AG04450 (cell line): ENCODE measurements at regions not wholly inside any gene's neighbourhood (a gene's known extent, or its start where the extent isn't known, plus 50 kb on each side); places are given as distances from the start of the nearest gene placed in this dataset.

ENCODE experiments used
- CTCF ChIA-PET: fragments of 300-600, 350-600 bp; formaldehyde crosslinking; extraction: SDS; loops from one replicate; lab custom pipeline; 2022; ENCODE audit warnings: antibody characterized with exemption, inconsistent platforms; lab: Charles Lee
- POLR2A ChIA-PET: fragments of 350-600 bp; formaldehyde crosslinking; extraction: SDS; loops from one replicate; lab custom pipeline; 2021; ENCODE audit warnings: antibody characterized with exemption, inconsistent platforms; lab: Yijun Ruan, JAX
- DNase-seq: peaks from one replicate; pipeline ENCODE4 v3.0.0-alpha.2; 2011; ENCODE audit warnings: low read depth, low spot score
- H3K27ac ChIP-seq: one replicate; pipeline ENCODE4 v1.5.1; 2012; ENCODE audit warnings: low read depth, low read length, control low read depth
- H3K27me3 ChIP-seq: one replicate; pipeline ENCODE4 v1.6.0; 2012; ENCODE audit warnings: low read length; ENCODE audit not compliant: control insufficient read depth, insufficient read depth
- H3K4me3 ChIP-seq: 2 replicates; pipeline ENCODE4 v1.5.1; 2011; ENCODE audit warnings: mild to moderate bottlenecking, low read depth, low read length, control low read depth
- H3K9me3 ChIP-seq: 2 replicates; pipeline ENCODE4 v1.5.1; 2012; ENCODE audit warnings: low read length; ENCODE audit not compliant: control insufficient read depth, insufficient read depth
- CTCF ChIP-seq: IDR thresholded peaks from 2 replicates; pipeline ENCODE4 v1.5.1; 2011; ENCODE audit warnings: low read depth, low read length, control low read depth, inconsistent platforms

GRCh38 chr16:8374586-8375231 lies 215.6 kb downstream of the TMEM114 start:
- Histone ChIP-seq H3K9me3 (peaks cover 12% of the 10 kb centered on the region), H3K27me3 (no peaks in the 10 kb centered on the region), H3K27ac (no peak overlapping the region), H3K4me3 (no peak overlapping the region)
- DNase-seq: no peak
- CTCF ChIA-PET: no interaction called here
- TF ChIP-seq CTCF: no peak
- POLR2A ChIA-PET: no interaction called here

- Histone ChIP-seq H3K9me3 (peaks cover 12% of the 10 kb centered on the region), H3K27ac (no peak overlapping the region), H3K4me3 (no peak overlapping the region), H3K27me3 (no peaks in the 10 kb centered on the region)
- POLR2A ChIA-PET: no interaction called here
- no peak for TF ChIP-seq CTCF
- CTCF ChIA-PET: no interaction called here
- no peak for DNase-seq
These were observed 216.5 kb downstream of the TMEM114 start for GRCh38 chr16:8373676-8374431.

GRCh38 chr16:8372141-8372540 lies 218.2 kb downstream of the TMEM114 start:
- no peak overlapping the region for H3K27ac ChIP-seq
- ChIA-PET CTCF (no interaction called here), POLR2A (no interaction called here)
- peaks cover 8% of the 10 kb centered on the region; the same call in 1 of the 2 replicates for H3K9me3 ChIP-seq
- no peaks in the 10 kb centered on the region for H3K27me3 ChIP-seq
- DNase-seq: no peak
- H3K4me3 ChIP-seq: no peak overlapping the region
- TF ChIP-seq CTCF: no peak

GRCh38 chr16:8370374-8371270 lies 219.7 kb downstream of the TMEM114 start:
- CTCF ChIA-PET: no interaction called here
- Histone ChIP-seq H3K4me3 (no peak overlapping the region), H3K9me3 (peaks cover 12% of the 10 kb centered on the region; the same call in 1 of the 2 replicates), H3K27me3 (no peaks in the 10 kb centered on the region), H3K27ac (no peak overlapping the region)
- DNase-seq: no peak
- POLR2A ChIA-PET: no interaction called here
- no peak for TF ChIP-seq CTCF

- peaks cover 19% of the 10 kb centered on the region for H3K9me3 ChIP-seq
- no peak for DNase-seq
- no peak overlapping the region for H3K27ac ChIP-seq
- H3K4me3 ChIP-seq: no peak overlapping the region
- ChIA-PET POLR2A (no interaction called here), CTCF (no interaction called here)
- no peaks in the 10 kb centered on the region for H3K27me3 ChIP-seq
- TF ChIP-seq CTCF: no peak
These were observed 231.4 kb downstream of the TMEM114 start for GRCh38 chr16:8358937-8359336.
